ENCODE measurements at regions not wholly inside any gene's neighbourhood (a gene's known extent, or its start where the extent isn't known, plus 50 kb on each side); places are given as distances from the start of the nearest gene placed in this dataset.

- TF ChIP-seq CTCF (IDR thresholded peaks at IDR 0.05) = no peak
- no peak for TF ChIP-seq POLR2A (IDR thresholded peaks at IDR 0.05)
- no peak for TF ChIP-seq POLR2AphosphoS5 (IDR thresholded peaks at IDR 0.05)
- TF ChIP-seq EP300 (IDR thresholded peaks at IDR 0.05) = no peak
Measured at GRCh38 chr11:92439133-92439532, 214.5 kb downstream of the FAT3 start.

Data from stomach (tissue), 4 donors.